ENCODE measurements at regions not wholly inside any gene's neighbourhood (a gene's known extent, or its start where the extent isn't known, plus 50 kb on each side); places are given as distances from the start of the nearest gene placed in this dataset.

GRCh38 chr9:79885093-79885857, 313.5 kb downstream of the TLE4 start:
- no peaks in the 10 kb centered on the region for H3K9me3 ChIP-seq (ENCODE audit: severe bottlenecking)
- no peaks in the 10 kb centered on the region for H3K36me3 ChIP-seq
- no peak for TF ChIP-seq CTCF (IDR thresholded peaks at IDR 0.05; ENCODE audit: low read depth, low read length)
- no peaks in the 10 kb centered on the region for H3K27me3 ChIP-seq (ENCODE audit: insufficient read depth, low read depth, severe bottlenecking)
- no peak overlapping the region for H3K27ac ChIP-seq
- no peak overlapping the region for H3K4me3 ChIP-seq (ENCODE audit: low read depth, low read length)
- no peak for DNase-seq

GRCh38 chr9:79884546-79884945, 312.8 kb downstream of the TLE4 start:
- Histone ChIP-seq H3K27me3 (ENCODE audit: insufficient read depth, low read depth, severe bottlenecking) (no peaks in the 10 kb centered on the region), H3K9me3 (ENCODE audit: severe bottlenecking) (no peaks in the 10 kb centered on the region), H3K4me3 (ENCODE audit: low read depth, low read length) (no peak overlapping the region), H3K36me3 (no peaks in the 10 kb centered on the region), H3K27ac (no peak overlapping the region)
- DNase-seq = no peak
- no peak for TF ChIP-seq CTCF (IDR thresholded peaks at IDR 0.05; ENCODE audit: low read depth, low read length)

- no peaks in the 10 kb centered on the region for H3K27me3 ChIP-seq (ENCODE audit: insufficient read depth, low read depth, severe bottlenecking)
- H3K4me3 ChIP-seq (ENCODE audit: low read depth, low read length) = no peak overlapping the region
- TF ChIP-seq CTCF (IDR thresholded peaks at IDR 0.05; ENCODE audit: low read depth, low read length) = no peak
- no peaks in the 10 kb centered on the region for H3K36me3 ChIP-seq
- DNase-seq = no peak
- H3K27ac ChIP-seq = no peak overlapping the region
- no peaks in the 10 kb centered on the region for H3K9me3 ChIP-seq (ENCODE audit: severe bottlenecking)
Observed at GRCh38 chr9:79883073-79883645, 311.4 kb downstream of the TLE4 start.

GRCh38 chr9:79880626-79881025, 308.9 kb downstream of the TLE4 start:
- Histone ChIP-seq H3K36me3 (no peaks in the 10 kb centered on the region), H3K4me3 (ENCODE audit: low read depth, low read length) (no peak overlapping the region), H3K27me3 (ENCODE audit: insufficient read depth, low read depth, severe bottlenecking) (no peaks in the 10 kb centered on the region), H3K27ac (no peak overlapping the region), H3K9me3 (ENCODE audit: severe bottlenecking) (no peaks in the 10 kb centered on the region)
- no peak for TF ChIP-seq CTCF (IDR thresholded peaks at IDR 0.05; ENCODE audit: low read depth, low read length)
- no peak for DNase-seq

GRCh38 chr9:79877943-79878602, 306.3 kb downstream of the TLE4 start:
- no peak overlapping the region for H3K4me3 ChIP-seq (ENCODE audit: low read depth, low read length)
- H3K27me3 ChIP-seq (ENCODE audit: insufficient read depth, low read depth, severe bottlenecking) = no peaks in the 10 kb centered on the region
- H3K9me3 ChIP-seq (ENCODE audit: severe bottlenecking) = no peaks in the 10 kb centered on the region
- TF ChIP-seq CTCF (IDR thresholded peaks at IDR 0.05; ENCODE audit: low read depth, low read length) = no peak
- H3K36me3 ChIP-seq = no peaks in the 10 kb centered on the region
- DNase-seq = no peak
- no peak overlapping the region for H3K27ac ChIP-seq

Data from WERI-Rb-1 (cell line).